ENCODE measurements at regions not wholly inside any gene's neighbourhood (a gene's known extent, or its start where the extent isn't known, plus 50 kb on each side); places are given as distances from the start of the nearest gene placed in this dataset.

DNA sequence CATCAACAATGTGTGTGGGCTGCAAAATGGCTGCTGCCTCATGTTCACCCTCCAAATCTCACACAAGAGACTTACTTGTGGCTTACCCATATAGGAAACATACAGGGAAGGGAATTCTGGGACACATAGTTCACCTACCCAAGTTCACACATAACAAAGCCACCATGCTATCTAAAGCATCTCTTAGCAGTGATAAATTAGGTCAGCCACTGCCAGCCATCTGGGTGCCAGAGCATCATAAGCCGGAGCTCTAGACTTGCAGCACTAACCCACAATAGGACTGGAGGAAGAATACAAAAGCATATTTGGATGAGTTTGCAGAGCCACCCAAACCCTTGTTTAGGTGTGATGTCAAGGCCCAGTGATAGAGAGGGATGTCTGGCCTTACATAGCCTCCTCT lies 321.7 kb downstream of the SEC16B start:
- Histone ChIP-seq H2BK15ac (ENCODE audit: low read depth, poor library complexity, severe bottlenecking) (no peak overlapping the region), H3K23ac (ENCODE audit: low read length in 2 of 2) (no peak overlapping the region), H3K9me3 (ENCODE audit: control insufficient read depth, low read length) (peaks cover 5% of the 10 kb centered on the region), H4K91ac (ENCODE audit: low read length) (no peak overlapping the region), H3K18ac (ENCODE audit: low read depth in 1 of 2, low read length in 2 of 2) (no peak overlapping the region), H3K4ac (ENCODE audit: low read depth in 1 of 2, low read length in 2 of 2) (no peak overlapping the region), H3K4me3 (ENCODE audit: insufficient read depth in 1 of 2, low read depth in 1 of 2, low read length in 2 of 2) (no peak overlapping the region), H3K27me3 (ENCODE audit: control insufficient read depth in 1 of 2, insufficient read depth in 1 of 2, low read length in 2 of 2) (peaks cover 0 to 6% of the 10 kb centered on the region in 2 experiments), H2BK12ac (ENCODE audit: low read length in 2 of 2) (no peak overlapping the region), H3K14ac (ENCODE audit: low read length in 2 of 2) (no peak overlapping the region), H3K79me1 (replicated peaks; ENCODE audit: low read length, poor library complexity, severe bottlenecking) (no peaks in the 10 kb centered on the region), H3K9ac (ENCODE audit: low read length) (no peak overlapping the region), H3K27ac (ENCODE audit: low read length, poor library complexity, severe bottlenecking) (no peak overlapping the region), H2BK5ac (ENCODE audit: low read depth, low read length, poor library complexity, severe bottlenecking) (no peak overlapping the region), H2AFZ (ENCODE audit: low read depth, low read length) (no peak overlapping the region), H4K8ac (ENCODE audit: low read length) (no peak overlapping the region), H2AK5ac (ENCODE audit: low read length, severe bottlenecking) (no peak overlapping the region), H3K4me2 (ENCODE audit: low read length, poor library complexity, severe bottlenecking) (no peak overlapping the region), H3K36me3 (ENCODE audit: control insufficient read depth in 1 of 2, insufficient read depth in 2 of 2, low read depth in 1 of 2, low read length in 2 of 2) (no peaks in the 10 kb centered on the region), H2BK120ac (ENCODE audit: low read depth, low read length) (no peak overlapping the region), H3K4me1 (ENCODE audit: control insufficient read depth, insufficient read depth, low read depth, low read length) (no peaks in the 10 kb centered on the region)
- no peak for DNase-seq
- WGBS: 100% methylated on average over 1 of the region's 1 CpG

DNA sequence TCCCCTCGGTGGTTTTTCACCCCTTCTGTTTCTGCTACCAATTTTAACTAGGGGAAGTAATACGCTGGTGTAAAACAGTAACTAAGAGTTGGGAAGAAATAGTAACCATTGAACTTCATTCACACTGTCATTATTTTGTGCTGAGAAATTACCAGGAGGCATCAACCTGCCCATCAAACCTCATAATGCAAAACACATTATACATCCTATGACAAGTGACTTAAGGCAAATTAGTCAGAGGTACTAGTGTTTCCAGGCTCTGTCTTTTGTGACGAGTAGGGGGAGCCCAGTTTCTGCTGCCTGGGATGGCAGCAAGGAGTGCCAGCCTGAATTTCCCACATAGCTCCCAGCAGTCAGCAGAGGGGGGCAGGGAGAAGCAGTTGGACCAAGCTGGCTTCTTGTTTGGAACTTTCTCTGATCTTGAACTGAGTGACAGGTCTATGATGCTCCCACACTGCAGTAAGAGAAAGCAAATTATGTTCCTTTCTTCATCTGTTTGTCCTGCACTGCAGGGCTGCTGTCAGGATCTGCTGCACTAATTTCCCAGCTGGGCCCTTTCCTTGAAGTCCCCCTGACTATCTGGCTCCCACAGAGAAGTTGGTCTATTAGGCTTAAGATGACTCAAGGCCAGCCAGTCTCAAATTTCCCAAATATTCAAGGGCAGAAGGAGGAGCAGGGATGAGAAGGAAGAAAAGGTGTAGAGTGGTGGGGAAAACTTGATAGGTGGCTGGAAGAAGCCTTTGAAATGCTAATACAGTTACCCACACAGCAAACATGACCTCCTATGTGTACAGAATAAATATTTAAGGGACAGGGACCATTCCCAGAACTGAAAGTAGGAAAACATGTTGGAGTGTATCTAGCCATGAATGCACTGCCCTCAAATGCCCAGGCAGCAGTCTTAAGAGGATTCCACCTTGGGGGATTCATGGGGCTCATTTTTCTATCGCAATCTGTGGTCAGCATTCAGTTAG lies 322.8 kb downstream of the SEC16B start:
- H3K4ac ChIP-seq (ENCODE audit: low read depth in 1 of 2, low read length in 2 of 2): no peak overlapping the region
- no peak overlapping the region for H3K18ac ChIP-seq (ENCODE audit: low read depth in 1 of 2, low read length in 2 of 2)
- H3K79me1 ChIP-seq (replicated peaks; ENCODE audit: low read length, poor library complexity, severe bottlenecking): no peaks in the 10 kb centered on the region
- H3K27me3 ChIP-seq (ENCODE audit: control insufficient read depth in 1 of 2, insufficient read depth in 1 of 2, low read length in 2 of 2): peaks cover 0 to 6% of the 10 kb centered on the region in 2 experiments
- H3K23ac ChIP-seq (ENCODE audit: low read length in 2 of 2): no peak overlapping the region
- no peak overlapping the region for H3K4me3 ChIP-seq (ENCODE audit: insufficient read depth in 1 of 2, low read depth in 1 of 2, low read length in 2 of 2)
- no peak overlapping the region for H2AFZ ChIP-seq (ENCODE audit: low read depth, low read length)
- no peak overlapping the region for H2BK12ac ChIP-seq (ENCODE audit: low read length in 2 of 2)
- H3K4me1 ChIP-seq (ENCODE audit: control insufficient read depth, insufficient read depth, low read depth, low read length): no peaks in the 10 kb centered on the region
- no peak overlapping the region for H3K27ac ChIP-seq (ENCODE audit: low read length, poor library complexity, severe bottlenecking)
- H3K9me3 ChIP-seq (ENCODE audit: control insufficient read depth, low read length): peaks cover 5% of the 10 kb centered on the region
- no peak for DNase-seq
- no peak overlapping the region for H3K4me2 ChIP-seq (ENCODE audit: low read length, poor library complexity, severe bottlenecking)
- H2AK5ac ChIP-seq (ENCODE audit: low read length, severe bottlenecking): no peak overlapping the region
- 44% methylated on average over 2 of the region's 4 CpGs for WGBS
- no peak overlapping the region for H4K8ac ChIP-seq (ENCODE audit: low read length)
- no peak overlapping the region for H2BK5ac ChIP-seq (ENCODE audit: low read depth, low read length, poor library complexity, severe bottlenecking)
- H3K14ac ChIP-seq (ENCODE audit: low read length in 2 of 2): no peak overlapping the region
- H2BK120ac ChIP-seq (ENCODE audit: low read depth, low read length): no peak overlapping the region
- no peak overlapping the region for H2BK15ac ChIP-seq (ENCODE audit: low read depth, poor library complexity, severe bottlenecking)
- H3K9ac ChIP-seq (ENCODE audit: low read length): no peak overlapping the region
- no peaks in the 10 kb centered on the region for H3K36me3 ChIP-seq (ENCODE audit: control insufficient read depth in 1 of 2, insufficient read depth in 2 of 2, low read depth in 1 of 2, low read length in 2 of 2)
- H4K91ac ChIP-seq (ENCODE audit: low read length): no peak overlapping the region

DNA sequence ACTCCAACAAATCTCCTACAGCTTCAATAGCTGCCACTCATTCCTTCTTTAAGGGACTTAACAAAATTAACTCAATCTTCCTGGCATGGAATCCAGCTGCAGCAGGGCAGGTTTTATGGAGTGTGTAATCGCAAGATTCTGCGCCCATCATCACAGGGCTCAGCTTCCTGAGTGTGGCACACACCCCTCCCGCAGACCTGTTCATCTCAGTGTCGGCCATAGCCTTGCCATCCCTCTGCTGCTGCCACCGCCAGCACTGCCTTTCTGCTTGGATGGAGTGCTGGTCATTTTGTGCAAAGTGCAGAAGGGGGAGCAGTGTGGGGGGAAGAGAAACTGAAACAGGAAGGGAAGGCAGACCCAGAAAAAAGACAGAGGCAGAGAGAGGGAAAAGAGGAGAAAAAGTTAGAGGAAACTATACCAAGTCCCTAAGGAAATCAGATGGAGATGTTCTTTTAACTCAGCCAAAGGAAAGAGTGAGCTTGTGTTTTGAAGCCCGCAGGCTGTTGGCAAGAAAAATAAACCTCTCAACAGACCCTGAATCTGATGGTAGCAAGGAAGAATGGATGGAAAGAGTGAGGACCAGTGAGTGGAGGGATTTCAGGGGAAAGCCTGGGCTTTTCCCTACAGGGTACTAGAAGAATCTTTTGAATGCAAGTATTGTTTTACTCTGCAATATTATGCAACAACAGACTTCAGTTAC lies 324.2 kb downstream of the SEC16B start:
- H4K91ac ChIP-seq (ENCODE audit: low read length): no peak overlapping the region
- no peak overlapping the region for H2AK5ac ChIP-seq (ENCODE audit: low read length, severe bottlenecking)
- no peak overlapping the region for H3K27ac ChIP-seq (ENCODE audit: low read length, poor library complexity, severe bottlenecking)
- no peak for DNase-seq
- no peak overlapping the region for H2BK15ac ChIP-seq (ENCODE audit: low read depth, poor library complexity, severe bottlenecking)
- H3K27me3 ChIP-seq (ENCODE audit: control insufficient read depth in 1 of 2, insufficient read depth in 1 of 2, low read length in 2 of 2): peaks cover 0 to 6% of the 10 kb centered on the region in 2 experiments
- no peak overlapping the region for H3K4ac ChIP-seq (ENCODE audit: low read depth in 1 of 2, low read length in 2 of 2)
- WGBS: 91% methylated on average over 6 of the region's 6 CpGs
- no peak overlapping the region for H3K14ac ChIP-seq (ENCODE audit: low read length in 2 of 2)
- no peak overlapping the region for H2AFZ ChIP-seq (ENCODE audit: low read depth, low read length)
- no peak overlapping the region for H3K23ac ChIP-seq (ENCODE audit: low read length in 2 of 2)
- no peaks in the 10 kb centered on the region for H3K4me1 ChIP-seq (ENCODE audit: control insufficient read depth, insufficient read depth, low read depth, low read length)
- H2BK120ac ChIP-seq (ENCODE audit: low read depth, low read length): no peak overlapping the region
- H3K9ac ChIP-seq (ENCODE audit: low read length): no peak overlapping the region
- no peaks in the 10 kb centered on the region for H3K79me1 ChIP-seq (replicated peaks; ENCODE audit: low read length, poor library complexity, severe bottlenecking)
- no peak overlapping the region for H3K4me2 ChIP-seq (ENCODE audit: low read length, poor library complexity, severe bottlenecking)
- no peak overlapping the region for H4K8ac ChIP-seq (ENCODE audit: low read length)
- no peak overlapping the region for H3K18ac ChIP-seq (ENCODE audit: low read depth in 1 of 2, low read length in 2 of 2)
- H3K36me3 ChIP-seq (ENCODE audit: control insufficient read depth in 1 of 2, insufficient read depth in 2 of 2, low read depth in 1 of 2, low read length in 2 of 2): no peaks in the 10 kb centered on the region
- H2BK12ac ChIP-seq (ENCODE audit: low read length in 2 of 2): no peak overlapping the region
- H3K9me3 ChIP-seq (ENCODE audit: control insufficient read depth, low read length): peaks cover 5% of the 10 kb centered on the region
- H2BK5ac ChIP-seq (ENCODE audit: low read depth, low read length, poor library complexity, severe bottlenecking): no peak overlapping the region
- H3K4me3 ChIP-seq (ENCODE audit: insufficient read depth in 1 of 2, low read depth in 1 of 2, low read length in 2 of 2): no peak overlapping the region

DNA sequence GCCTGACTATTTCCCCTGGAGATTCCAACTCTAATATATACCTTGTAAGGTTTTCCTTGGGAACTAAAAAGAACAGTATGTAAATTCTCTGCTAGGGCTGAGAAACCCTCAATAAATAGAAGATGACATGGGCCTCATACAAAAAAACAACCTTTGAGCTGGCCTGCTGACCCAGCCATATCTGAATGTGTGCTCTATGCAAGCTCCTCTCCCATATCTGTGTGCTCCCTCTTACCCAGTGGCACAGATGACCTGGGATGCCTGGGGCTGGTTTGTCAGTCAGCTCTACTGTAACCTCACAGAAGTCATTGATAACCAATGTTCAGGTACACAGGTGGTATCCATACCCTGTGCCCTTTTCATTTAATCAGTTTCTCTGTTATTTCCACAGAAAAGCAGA lies 329.2 kb downstream of the SEC16B start:
- no peaks in the 10 kb centered on the region for H3K27me3 ChIP-seq (ENCODE audit: control insufficient read depth in 1 of 2, insufficient read depth in 1 of 2, low read length in 2 of 2)
- H3K23ac ChIP-seq (ENCODE audit: low read length in 2 of 2): no peak overlapping the region
- no peaks in the 10 kb centered on the region for H3K79me1 ChIP-seq (replicated peaks; ENCODE audit: low read length, poor library complexity, severe bottlenecking)
- no peak overlapping the region for H2BK120ac ChIP-seq (ENCODE audit: low read depth, low read length)
- no peak overlapping the region for H3K27ac ChIP-seq (ENCODE audit: low read length, poor library complexity, severe bottlenecking)
- no peak overlapping the region for H3K18ac ChIP-seq (ENCODE audit: low read depth in 1 of 2, low read length in 2 of 2)
- H3K9ac ChIP-seq (ENCODE audit: low read length): no peak overlapping the region
- no peak overlapping the region for H2AFZ ChIP-seq (ENCODE audit: low read depth, low read length)
- no peaks in the 10 kb centered on the region for H3K36me3 ChIP-seq (ENCODE audit: control insufficient read depth in 1 of 2, insufficient read depth in 2 of 2, low read depth in 1 of 2, low read length in 2 of 2)
- no peak overlapping the region for H2AK5ac ChIP-seq (ENCODE audit: low read length, severe bottlenecking)
- H3K9me3 ChIP-seq (ENCODE audit: control insufficient read depth, low read length): no peaks in the 10 kb centered on the region
- no peak overlapping the region for H3K14ac ChIP-seq (ENCODE audit: low read length in 2 of 2)
- H4K8ac ChIP-seq (ENCODE audit: low read length): no peak overlapping the region
- no peak overlapping the region for H3K4me2 ChIP-seq (ENCODE audit: low read length, poor library complexity, severe bottlenecking)
- H3K4ac ChIP-seq (ENCODE audit: low read depth in 1 of 2, low read length in 2 of 2): no peak overlapping the region
- no peak overlapping the region for H4K91ac ChIP-seq (ENCODE audit: low read length)
- no peaks in the 10 kb centered on the region for H3K4me1 ChIP-seq (ENCODE audit: control insufficient read depth, insufficient read depth, low read depth, low read length)
- H2BK5ac ChIP-seq (ENCODE audit: low read depth, low read length, poor library complexity, severe bottlenecking): no peak overlapping the region
- no peak overlapping the region for H3K4me3 ChIP-seq (ENCODE audit: insufficient read depth in 1 of 2, low read depth in 1 of 2, low read length in 2 of 2)
- no peak for DNase-seq
- H2BK15ac ChIP-seq (ENCODE audit: low read depth, poor library complexity, severe bottlenecking): no peak overlapping the region
- H2BK12ac ChIP-seq (ENCODE audit: low read length in 2 of 2): no peak overlapping the region

Data from mesenchymal stem cell (in vitro differentiated cells and primary cell).